ENCODE measurements at regions not wholly inside any gene's neighbourhood (a gene's known extent, or its start where the extent isn't known, plus 50 kb on each side); places are given as distances from the start of the nearest gene placed in this dataset.

DNA sequence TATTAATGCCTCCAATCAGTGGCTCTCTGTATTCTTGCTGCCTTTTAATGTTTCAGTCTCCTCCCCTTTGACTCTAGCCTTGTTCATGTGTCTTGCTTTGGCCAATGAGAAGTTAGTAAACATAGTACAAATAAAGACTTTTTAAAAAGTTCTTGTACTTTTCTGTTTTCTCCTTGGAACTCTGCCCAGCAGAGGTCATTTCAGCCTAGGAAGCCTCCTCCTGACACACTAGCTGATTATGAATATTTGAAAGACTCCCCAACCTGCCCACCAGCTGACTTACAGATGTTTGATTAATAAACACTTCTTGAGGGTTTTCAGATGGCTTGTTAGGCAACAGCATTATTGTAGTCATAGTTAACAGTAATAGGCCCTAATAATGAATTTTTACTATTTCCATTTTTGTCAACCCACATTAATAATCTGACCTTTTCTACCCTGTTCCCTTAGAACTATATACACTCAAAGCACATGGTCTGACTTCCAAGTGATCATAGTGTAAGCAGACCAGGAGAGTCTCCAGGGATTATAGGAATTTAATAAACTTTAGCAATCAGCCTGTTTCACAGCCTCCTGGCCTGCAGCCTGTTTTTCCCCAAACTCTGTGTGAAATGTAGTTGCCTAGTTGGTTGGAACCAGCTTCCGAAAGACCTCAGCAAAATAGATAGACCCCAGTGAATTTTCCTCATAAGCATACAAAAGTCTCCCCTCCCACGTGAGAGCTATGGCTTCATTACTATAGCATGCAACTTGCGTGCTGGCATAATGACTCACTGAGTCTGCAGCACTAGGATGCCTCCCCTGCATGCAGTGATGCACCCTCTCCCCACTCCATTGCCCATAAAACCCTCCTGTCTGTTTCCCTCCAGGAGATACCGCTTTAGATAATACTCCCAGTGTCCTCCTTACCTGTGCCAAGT, 670.7 kb upstream of the ZNF804A start (continued):
- TF ChIP-seq, protein P1, sequence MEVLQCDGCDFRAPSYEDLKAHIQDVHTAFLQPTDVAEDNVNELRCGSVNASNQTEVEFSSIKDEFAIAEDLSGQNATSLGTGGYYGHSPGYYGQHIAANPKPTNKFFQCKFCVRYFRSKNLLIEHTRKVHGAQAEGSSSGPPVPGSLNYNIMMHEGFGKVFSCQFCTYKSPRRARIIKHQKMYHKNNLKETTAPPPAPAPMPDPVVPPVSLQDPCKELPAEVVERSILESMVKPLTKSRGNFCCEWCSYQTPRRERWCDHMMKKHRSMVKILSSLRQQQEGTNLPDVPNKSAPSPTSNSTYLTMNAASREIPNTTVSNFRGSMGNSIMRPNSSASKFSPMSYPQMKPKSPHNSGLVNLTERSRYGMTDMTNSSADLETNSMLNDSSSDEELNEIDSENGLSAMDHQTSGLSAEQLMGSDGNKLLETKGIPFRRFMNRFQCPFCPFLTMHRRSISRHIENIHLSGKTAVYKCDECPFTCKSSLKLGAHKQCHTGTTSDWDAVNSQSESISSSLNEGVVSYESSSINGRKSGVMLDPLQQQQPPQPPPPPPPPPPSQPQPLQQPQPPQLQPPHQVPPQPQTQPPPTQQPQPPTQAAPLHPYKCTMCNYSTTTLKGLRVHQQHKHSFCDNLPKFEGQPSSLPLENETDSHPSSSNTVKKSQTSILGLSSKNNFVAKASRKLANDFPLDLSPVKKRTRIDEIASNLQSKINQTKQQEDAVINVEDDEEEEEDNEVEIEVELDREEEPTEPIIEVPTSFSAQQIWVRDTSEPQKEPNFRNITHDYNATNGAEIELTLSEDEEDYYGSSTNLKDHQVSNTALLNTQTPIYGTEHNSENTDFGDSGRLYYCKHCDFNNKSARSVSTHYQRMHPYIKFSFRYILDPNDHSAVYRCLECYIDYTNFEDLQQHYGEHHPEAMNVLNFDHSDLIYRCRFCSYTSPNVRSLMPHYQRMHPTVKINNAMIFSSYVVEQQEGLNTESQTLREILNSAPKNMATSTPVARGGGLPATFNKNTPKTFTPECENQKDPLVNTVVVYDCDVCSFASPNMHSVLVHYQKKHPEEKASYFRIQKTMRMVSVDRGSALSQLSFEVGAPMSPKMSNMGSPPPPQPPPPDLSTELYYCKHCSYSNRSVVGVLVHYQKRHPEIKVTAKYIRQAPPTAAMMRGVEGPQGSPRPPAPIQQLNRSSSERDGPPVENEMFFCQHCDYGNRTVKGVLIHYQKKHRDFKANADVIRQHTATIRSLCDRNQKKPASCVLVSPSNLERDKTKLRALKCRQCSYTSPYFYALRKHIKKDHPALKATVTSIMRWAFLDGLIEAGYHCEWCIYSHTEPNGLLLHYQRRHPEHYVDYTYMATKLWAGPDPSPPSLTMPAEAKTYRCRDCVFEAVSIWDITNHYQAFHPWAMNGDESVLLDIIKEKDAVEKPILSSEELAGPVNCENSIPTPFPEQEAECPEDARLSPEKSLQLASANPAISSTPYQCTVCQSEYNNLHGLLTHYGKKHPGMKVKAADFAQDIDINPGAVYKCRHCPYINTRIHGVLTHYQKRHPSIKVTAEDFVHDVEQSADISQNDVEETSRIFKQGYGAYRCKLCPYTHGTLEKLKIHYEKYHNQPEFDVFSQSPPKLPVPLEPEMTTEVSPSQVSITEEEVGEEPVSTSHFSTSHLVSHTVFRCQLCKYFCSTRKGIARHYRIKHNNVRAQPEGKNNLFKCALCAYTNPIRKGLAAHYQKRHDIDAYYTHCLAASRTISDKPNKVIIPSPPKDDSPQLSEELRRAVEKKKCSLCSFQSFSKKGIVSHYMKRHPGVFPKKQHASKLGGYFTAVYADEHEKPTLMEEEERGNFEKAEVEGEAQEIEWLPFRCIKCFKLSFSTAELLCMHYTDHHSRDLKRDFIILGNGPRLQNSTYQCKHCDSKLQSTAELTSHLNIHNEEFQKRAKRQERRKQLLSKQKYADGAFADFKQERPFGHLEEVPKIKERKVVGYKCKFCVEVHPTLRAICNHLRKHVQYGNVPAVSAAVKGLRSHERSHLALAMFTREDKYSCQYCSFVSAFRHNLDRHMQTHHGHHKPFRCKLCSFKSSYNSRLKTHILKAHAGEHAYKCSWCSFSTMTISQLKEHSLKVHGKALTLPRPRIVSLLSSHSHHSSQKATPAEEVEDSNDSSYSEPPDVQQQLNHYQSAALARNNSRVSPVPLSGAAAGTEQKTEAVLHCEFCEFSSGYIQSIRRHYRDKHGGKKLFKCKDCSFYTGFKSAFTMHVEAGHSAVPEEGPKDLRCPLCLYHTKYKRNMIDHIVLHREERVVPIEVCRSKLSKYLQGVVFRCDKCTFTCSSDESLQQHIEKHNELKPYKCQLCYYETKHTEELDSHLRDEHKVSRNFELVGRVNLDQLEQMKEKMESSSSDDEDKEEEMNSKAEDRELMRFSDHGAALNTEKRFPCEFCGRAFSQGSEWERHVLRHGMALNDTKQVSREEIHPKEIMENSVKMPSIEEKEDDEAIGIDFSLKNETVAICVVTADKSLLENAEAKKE (CRISPR knock-in tag; IDR thresholded peaks at IDR 0.05) = no peak
- TF ChIP-seq, protein P2, sequence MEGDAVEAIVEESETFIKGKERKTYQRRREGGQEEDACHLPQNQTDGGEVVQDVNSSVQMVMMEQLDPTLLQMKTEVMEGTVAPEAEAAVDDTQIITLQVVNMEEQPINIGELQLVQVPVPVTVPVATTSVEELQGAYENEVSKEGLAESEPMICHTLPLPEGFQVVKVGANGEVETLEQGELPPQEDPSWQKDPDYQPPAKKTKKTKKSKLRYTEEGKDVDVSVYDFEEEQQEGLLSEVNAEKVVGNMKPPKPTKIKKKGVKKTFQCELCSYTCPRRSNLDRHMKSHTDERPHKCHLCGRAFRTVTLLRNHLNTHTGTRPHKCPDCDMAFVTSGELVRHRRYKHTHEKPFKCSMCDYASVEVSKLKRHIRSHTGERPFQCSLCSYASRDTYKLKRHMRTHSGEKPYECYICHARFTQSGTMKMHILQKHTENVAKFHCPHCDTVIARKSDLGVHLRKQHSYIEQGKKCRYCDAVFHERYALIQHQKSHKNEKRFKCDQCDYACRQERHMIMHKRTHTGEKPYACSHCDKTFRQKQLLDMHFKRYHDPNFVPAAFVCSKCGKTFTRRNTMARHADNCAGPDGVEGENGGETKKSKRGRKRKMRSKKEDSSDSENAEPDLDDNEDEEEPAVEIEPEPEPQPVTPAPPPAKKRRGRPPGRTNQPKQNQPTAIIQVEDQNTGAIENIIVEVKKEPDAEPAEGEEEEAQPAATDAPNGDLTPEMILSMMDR (conservative IDR thresholded peaks at IDR 0.05; ENCODE audit: low read depth in 2 of 2) = no peak
- TF ChIP-seq EZH2 (IDR thresholded peaks at IDR 0.05; ENCODE audit: low read depth, unreplicated experiment) = no peak
- TF ChIP-seq POLR2AphosphoS5 (IDR thresholded peaks at IDR 0.05; ENCODE audit: low read depth) = no peak
- TF ChIP-seq JUNB (IDR thresholded peaks at IDR 0.05; ENCODE audit: unreplicated experiment) = no peak
- no peak for TF ChIP-seq ZNF114 (CRISPR knock-in tag; IDR thresholded peaks at IDR 0.05)

DNA sequence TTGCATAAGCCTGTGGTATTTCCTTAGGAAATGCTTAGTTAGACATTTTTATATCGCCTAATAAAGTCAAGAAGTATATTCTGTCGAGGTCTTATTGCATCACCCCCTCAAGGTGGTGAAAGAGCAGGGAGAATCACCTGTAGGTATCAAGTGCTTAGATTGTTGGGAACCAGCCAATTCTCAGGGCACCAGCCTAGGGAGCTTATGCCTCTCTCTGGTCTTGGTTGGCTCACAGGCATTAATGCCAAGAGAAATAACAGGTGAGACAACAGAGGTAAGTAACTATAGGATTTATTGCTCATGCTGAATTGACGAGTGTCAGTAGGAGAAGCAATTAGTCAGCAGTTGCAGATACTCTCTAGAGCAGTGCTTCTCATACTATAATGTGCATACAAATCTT, 663.3 kb upstream of the ZNF804A start:
- no peak overlapping the region for H3K27ac ChIP-seq (ENCODE audit: low read depth)
- no peaks in the 10 kb centered on the region for H3K27me3 Mint-ChIP-seq (ENCODE audit: insufficient read depth, low read depth, poor library complexity)
- no peak for ATAC-seq
- TF ChIP-seq POLR2AphosphoS5 (IDR thresholded peaks at IDR 0.05; ENCODE audit: low read depth) (no peak), CREB1 (CRISPR knock-in tag; IDR thresholded peaks at IDR 0.05; ENCODE audit: low read depth) (no peak), EZH2 (IDR thresholded peaks at IDR 0.05; ENCODE audit: low read depth, unreplicated experiment) (no peak), JUNB (IDR thresholded peaks at IDR 0.05; ENCODE audit: unreplicated experiment) (no peak), NANOG (IDR thresholded peaks at IDR 0.05; ENCODE audit: borderline replicate concordance) (no peak), ZNF331 (CRISPR knock-in tag; IDR thresholded peaks at IDR 0.05; ENCODE audit: low read depth) (no peak)
- TF ChIP-seq, protein P3, sequence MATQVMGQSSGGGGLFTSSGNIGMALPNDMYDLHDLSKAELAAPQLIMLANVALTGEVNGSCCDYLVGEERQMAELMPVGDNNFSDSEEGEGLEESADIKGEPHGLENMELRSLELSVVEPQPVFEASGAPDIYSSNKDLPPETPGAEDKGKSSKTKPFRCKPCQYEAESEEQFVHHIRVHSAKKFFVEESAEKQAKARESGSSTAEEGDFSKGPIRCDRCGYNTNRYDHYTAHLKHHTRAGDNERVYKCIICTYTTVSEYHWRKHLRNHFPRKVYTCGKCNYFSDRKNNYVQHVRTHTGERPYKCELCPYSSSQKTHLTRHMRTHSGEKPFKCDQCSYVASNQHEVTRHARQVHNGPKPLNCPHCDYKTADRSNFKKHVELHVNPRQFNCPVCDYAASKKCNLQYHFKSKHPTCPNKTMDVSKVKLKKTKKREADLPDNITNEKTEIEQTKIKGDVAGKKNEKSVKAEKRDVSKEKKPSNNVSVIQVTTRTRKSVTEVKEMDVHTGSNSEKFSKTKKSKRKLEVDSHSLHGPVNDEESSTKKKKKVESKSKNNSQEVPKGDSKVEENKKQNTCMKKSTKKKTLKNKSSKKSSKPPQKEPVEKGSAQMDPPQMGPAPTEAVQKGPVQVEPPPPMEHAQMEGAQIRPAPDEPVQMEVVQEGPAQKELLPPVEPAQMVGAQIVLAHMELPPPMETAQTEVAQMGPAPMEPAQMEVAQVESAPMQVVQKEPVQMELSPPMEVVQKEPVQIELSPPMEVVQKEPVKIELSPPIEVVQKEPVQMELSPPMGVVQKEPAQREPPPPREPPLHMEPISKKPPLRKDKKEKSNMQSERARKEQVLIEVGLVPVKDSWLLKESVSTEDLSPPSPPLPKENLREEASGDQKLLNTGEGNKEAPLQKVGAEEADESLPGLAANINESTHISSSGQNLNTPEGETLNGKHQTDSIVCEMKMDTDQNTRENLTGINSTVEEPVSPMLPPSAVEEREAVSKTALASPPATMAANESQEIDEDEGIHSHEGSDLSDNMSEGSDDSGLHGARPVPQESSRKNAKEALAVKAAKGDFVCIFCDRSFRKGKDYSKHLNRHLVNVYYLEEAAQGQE (IDR thresholded peaks at IDR 0.05; ENCODE audit: unreplicated experiment) = no peak

More for the DNA sequence above, 663.3 kb upstream of the ZNF804A start:
- DNase-seq (ENCODE audit: low spot score) = no peak
- H3K27me3 ChIP-seq (ENCODE audit: insufficient read depth) = no peaks in the 10 kb centered on the region
- Mint-ChIP-seq H3K4me1 (no peaks in the 10 kb centered on the region), H3K36me3 (ENCODE audit: low read depth) (no peaks in the 10 kb centered on the region), H3K4me3 (no peak overlapping the region), H3K9me3 (no peaks in the 10 kb centered on the region), H3K27ac (no peak overlapping the region)
- H3K4me3 ChIP-seq = no peak overlapping the region
- H3K4me1 ChIP-seq (ENCODE audit: insufficient read depth) = no peaks in the 10 kb centered on the region
- H2AFZ ChIP-seq = no peak overlapping the region
- no peaks in the 10 kb centered on the region for H3F3A ChIP-seq (replicated peaks; ENCODE audit: low read depth)
- no peaks in the 10 kb centered on the region for H3K79me2 ChIP-seq (replicated peaks; ENCODE audit: insufficient read depth)
- H3K9me2 ChIP-seq (ENCODE audit: insufficient read depth) = no peaks in the 10 kb centered on the region; the same call in 1 of the 2 replicates
- no peaks in the 10 kb centered on the region for H3K36me3 ChIP-seq (ENCODE audit: insufficient read depth)
- H3K4me2 ChIP-seq = no peak overlapping the region
- no peaks in the 10 kb centered on the region for H4K20me1 ChIP-seq (replicated peaks; ENCODE audit: insufficient read depth)

Measured in GM23338 (cell line).